ENCODE measurements at regions not wholly inside any gene's neighbourhood (a gene's known extent, or its start where the extent isn't known, plus 50 kb on each side); places are given as distances from the start of the nearest gene placed in this dataset.
"Not testable (repeated sequence)": the region's sequence is repeated elsewhere in the genome, so short reads cannot be mapped to it uniquely, and the experiment has no call there.

GRCh38 chr6:139962654-139963347 lies 588.4 kb upstream of the CITED2 start:
- TF ChIP-seq, protein P1, sequence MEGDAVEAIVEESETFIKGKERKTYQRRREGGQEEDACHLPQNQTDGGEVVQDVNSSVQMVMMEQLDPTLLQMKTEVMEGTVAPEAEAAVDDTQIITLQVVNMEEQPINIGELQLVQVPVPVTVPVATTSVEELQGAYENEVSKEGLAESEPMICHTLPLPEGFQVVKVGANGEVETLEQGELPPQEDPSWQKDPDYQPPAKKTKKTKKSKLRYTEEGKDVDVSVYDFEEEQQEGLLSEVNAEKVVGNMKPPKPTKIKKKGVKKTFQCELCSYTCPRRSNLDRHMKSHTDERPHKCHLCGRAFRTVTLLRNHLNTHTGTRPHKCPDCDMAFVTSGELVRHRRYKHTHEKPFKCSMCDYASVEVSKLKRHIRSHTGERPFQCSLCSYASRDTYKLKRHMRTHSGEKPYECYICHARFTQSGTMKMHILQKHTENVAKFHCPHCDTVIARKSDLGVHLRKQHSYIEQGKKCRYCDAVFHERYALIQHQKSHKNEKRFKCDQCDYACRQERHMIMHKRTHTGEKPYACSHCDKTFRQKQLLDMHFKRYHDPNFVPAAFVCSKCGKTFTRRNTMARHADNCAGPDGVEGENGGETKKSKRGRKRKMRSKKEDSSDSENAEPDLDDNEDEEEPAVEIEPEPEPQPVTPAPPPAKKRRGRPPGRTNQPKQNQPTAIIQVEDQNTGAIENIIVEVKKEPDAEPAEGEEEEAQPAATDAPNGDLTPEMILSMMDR (IDR thresholded peaks at IDR 0.05; ENCODE audit: insufficient read depth, low read depth, low read length, missing control alignments), result no peak
- no peak for DNase-seq (ENCODE audit: low read depth)
- no peak overlapping the region for H3K4me3 ChIP-seq (ENCODE audit: low read length)

- DNase-seq (ENCODE audit: low read depth), result no peak
- TF ChIP-seq, protein P1 (IDR thresholded peaks at IDR 0.05; ENCODE audit: insufficient read depth, low read depth, low read length, missing control alignments), result no peak
Measured at GRCh38 chr6:139961190-139961589, 586.7 kb upstream of the CITED2 start.

DNA sequence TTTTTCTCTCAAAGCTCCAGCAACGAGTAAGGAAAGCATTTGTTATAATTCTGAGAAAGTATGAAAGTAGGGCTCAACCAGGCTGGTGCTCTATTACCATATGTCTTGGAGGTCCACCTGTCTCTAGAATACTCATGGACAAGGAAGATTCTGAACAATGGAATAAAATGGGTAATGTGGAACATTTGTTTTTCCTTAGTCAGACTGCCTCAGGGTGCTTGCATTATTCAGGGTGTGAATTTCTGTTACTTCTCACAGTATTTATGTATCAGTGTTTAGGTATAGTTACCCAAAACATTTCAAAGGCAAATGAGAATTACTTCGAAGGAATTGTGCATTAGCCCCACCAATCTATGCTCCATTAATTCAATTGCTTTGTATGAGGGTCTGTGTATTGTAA lies 586.2 kb upstream of the CITED2 start:
- peak; percentile 53 for DNase-seq (ENCODE audit: low read depth)
- no peak overlapping the region for H3K4me3 ChIP-seq (ENCODE audit: low read length)
- TF ChIP-seq, protein P1 (IDR thresholded peaks at IDR 0.05; ENCODE audit: insufficient read depth, low read depth, low read length, missing control alignments), result no peak

More at GRCh38 chr6:139961190-139961589, 586.7 kb upstream of the CITED2 start:
- H3K4me3 ChIP-seq (ENCODE audit: low read length), result no peak overlapping the region

- no peak overlapping the region for H3K4me3 ChIP-seq (ENCODE audit: low read length)
- TF ChIP-seq, protein P1 (IDR thresholded peaks at IDR 0.05; ENCODE audit: insufficient read depth, low read depth, low read length, missing control alignments), result no peak
- DNase-seq (ENCODE audit: low read depth), result no peak
Measured at GRCh38 chr6:139955366-139956155, 581.1 kb upstream of the CITED2 start.

- no peak for DNase-seq (ENCODE audit: low read depth)
- TF ChIP-seq, protein P1 (IDR thresholded peaks at IDR 0.05; ENCODE audit: insufficient read depth, low read depth, low read length, missing control alignments), result no peak
- H3K4me3 ChIP-seq (ENCODE audit: low read length), result no peak overlapping the region
Measured at GRCh38 chr6:139954463-139955071, 580.1 kb upstream of the CITED2 start.

DNA sequence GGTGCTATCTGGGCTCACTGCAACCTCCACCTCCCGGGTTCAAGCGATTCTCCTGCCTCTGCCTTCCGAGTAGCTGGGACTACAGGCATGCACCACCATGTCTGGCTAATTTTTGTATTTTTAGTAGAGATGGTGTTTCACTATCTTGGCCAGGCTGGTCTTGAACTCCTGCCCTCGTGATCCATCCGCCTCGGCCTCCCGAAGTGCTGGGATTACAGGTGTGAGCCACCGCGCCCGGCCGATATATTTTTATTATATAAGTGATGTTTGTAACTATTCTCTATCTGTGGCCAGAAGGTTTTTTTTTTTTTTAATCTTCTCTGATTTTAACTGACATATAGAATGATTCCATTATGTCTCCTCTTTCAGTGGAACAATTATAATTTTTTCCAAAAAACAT lies 579.3 kb upstream of the CITED2 start:
- not testable (repeated sequence) for H3K4me3 ChIP-seq (ENCODE audit: low read length); DNase-seq (ENCODE audit: low read depth)

GRCh38 chr6:139951172-139951571 lies 576.7 kb upstream of the CITED2 start:
- DNase-seq (ENCODE audit: low read depth), result no peak
- TF ChIP-seq, protein P1 (IDR thresholded peaks at IDR 0.05; ENCODE audit: insufficient read depth, low read depth, low read length, missing control alignments), result no peak
- H3K4me3 ChIP-seq (ENCODE audit: low read length), result no peak overlapping the region

Data from epithelial cell of esophagus (primary cell).